K562 (cell line): ENCODE measurements at regions not wholly inside any gene's neighbourhood (a gene's known extent, or its start where the extent isn't known, plus 50 kb on each side); places are given as distances from the start of the nearest gene placed in this dataset.
A peak's percentile ranks its signal among the peaks of the same experiment; 100 is the strongest.

Source experiments
- ASH1L ChIP-seq: fragments of 450-650 bp; IDR thresholded peaks from 2 replicates; pipeline ENCODE4 v1.6.1; 2018; ENCODE audit warnings: borderline replicate concordance, mild to moderate bottlenecking, low read depth; ENCODE audit not compliant: partially characterized antibody
- CHCHD3 ChIP-seq: fragments of 250-450 bp; sonication (Bioruptor Pico); IDR thresholded peaks from 2 replicates; pipeline ENCODE4 v2.1.2; 2022; ENCODE audit warnings: mild to moderate bottlenecking
- DDX20 ChIP-seq: fragments of 450-650 bp; IDR thresholded peaks from 2 replicates; pipeline ENCODE4 v1.6.1; 2016; ENCODE audit warnings: missing genetic modification characterization, low read depth, mild to moderate bottlenecking, missing compliant biosample characterization, moderate library complexity
- DMBX1 ChIP-seq: fragments of 250-450 bp; sonication (Bioruptor Pico); IDR thresholded peaks from 2 replicates; pipeline ENCODE4 v1.8.0; 2022; ENCODE audit warnings: inconsistent platforms, mild to moderate bottlenecking, moderate library complexity, borderline replicate concordance
- JUNB ChIP-seq: fragments of 450-650 bp; formaldehyde crosslinking; conservative IDR thresholded peaks from 2 replicates; pipeline ENCODE4 v1.4.0; 2020; ENCODE audit warnings: mild to moderate bottlenecking
- L3MBTL2 ChIP-seq: fragments of 450-650 bp; IDR thresholded peaks from 2 replicates; pipeline ENCODE4 v1.6.1; 2016; ENCODE audit warnings: mild to moderate bottlenecking, moderate library complexity
- NR2F6 ChIP-seq: fragments of 450-650 bp; formaldehyde crosslinking; IDR thresholded peaks from 2 replicates; pipeline ENCODE4 v1.4.0; 2020; ENCODE audit warnings: mild to moderate bottlenecking
- NR3C1 ChIP-seq: sonication (generic); formaldehyde crosslinking; IDR thresholded peaks from 2 replicates; pipeline ENCODE4 v1.8.1; 2022; ENCODE audit warnings: missing genetic modification reagents
- POLR2A ChIP-seq: fragments of 450-650 bp; conservative IDR thresholded peaks from 2 replicates; pipeline ENCODE4 v1.6.1; 2016
- RNF219 ChIP-seq: fragments of 250-450 bp; sonication (Bioruptor Pico); IDR thresholded peaks from 2 replicates; pipeline ENCODE4 v1.5.0; 2022; ENCODE audit warnings: mild to moderate bottlenecking
- SIN3B ChIP-seq: fragments of 450-650 bp; IDR thresholded peaks from 2 replicates; pipeline ENCODE4 v1.6.1; 2017; ENCODE audit warnings: low read depth, mild to moderate bottlenecking, moderate library complexity
- SMARCA4 ChIP-seq: fragments of 450-650 bp; IDR thresholded peaks from 2 replicates; pipeline ENCODE4 v1.6.1; 2016
- TAF15 ChIP-seq: fragments of 200-400 bp; formaldehyde crosslinking; IDR thresholded peaks from 2 replicates; pipeline ENCODE4 v1.6.1; 2017; ENCODE audit warnings: mild to moderate bottlenecking, low read depth, low read length, moderate library complexity
- TAF7 ChIP-seq: fragments of 450-650 bp; IDR thresholded peaks from 2 replicates; pipeline ENCODE4 v1.6.1; 2016; ENCODE audit warnings: missing genetic modification characterization, missing compliant biosample characterization
- TRIM24 ChIP-seq, 2 experiments: fragments of 450-650 bp; IDR thresholded peaks; 2 replicates each; pipeline ENCODE4 v1.6.1; 2016
- VEZF1 ChIP-seq: fragments of 200-800 bp; sonication (Bioruptor generic); IDR thresholded peaks from 2 replicates; pipeline ENCODE4 v1.6.1; 2017; ENCODE audit warnings: missing genetic modification characterization, missing compliant biosample characterization
- ZBTB26 ChIP-seq: fragments of 450-650 bp; formaldehyde crosslinking; IDR thresholded peaks from 2 replicates; pipeline ENCODE4 v1.4.0; 2022; ENCODE audit warnings: missing genetic modification characterization
- ZFP30 ChIP-seq: fragments of 250-450 bp; sonication (Bioruptor Pico); IDR thresholded peaks from 2 replicates; pipeline ENCODE4 v1.8.0; 2022; ENCODE audit warnings: moderate library complexity, mild to moderate bottlenecking, inconsistent platforms, borderline replicate concordance
- ZNF584 ChIP-seq: fragments of 200-800 bp; sonication (Bioruptor generic); IDR thresholded peaks from 2 replicates; pipeline ENCODE4 v1.6.1; 2016; ENCODE audit warnings: low read depth, mild to moderate bottlenecking, missing genetic modification characterization, missing compliant biosample characterization
- ZNF609 ChIP-seq: sonication (generic); formaldehyde crosslinking; IDR thresholded peaks from 2 replicates; pipeline ENCODE4 v1.8.1; 2023; ENCODE audit warnings: missing genetic modification reagents, mild to moderate bottlenecking, borderline replicate concordance

GRCh38 chr11:95415837-95416304 lies 184.9 kb upstream of the SESN3 start (continued):
- TF ChIP-seq JUNB (CRISPR knock-in tag) (no peak), SIN3B (no peak), ZNF609 (CRISPR knock-in tag) (no peak), RNF219 (CRISPR knock-in tag) (no peak), TAF15 (no peak), CHCHD3 (CRISPR knock-in tag) (no peak), DDX20 (tag) (no peak), TAF7 (tag) (no peak), VEZF1 (CRISPR knock-in tag) (no peak; the same call in 1 of the 2 replicates), NR3C1 (no peak), POLR2A (no peak), ZNF584 (CRISPR knock-in tag) (peak; percentile 60; the same call in 1 of the 2 replicates), ASH1L (no peak), L3MBTL2 (peak; percentile 22; the same call in 1 of the 2 replicates), ZBTB26 (CRISPR knock-in tag) (no peak), SMARCA4 (peak; percentile 90), DMBX1 (CRISPR knock-in tag) (peak; percentile 35; the same call in 1 of the 2 replicates), NR2F6 (CRISPR knock-in tag) (no peak), TRIM24 (IDR thresholded peaks at IDR 0.05) (peak in 1 of 2 experiments; percentile 72; a peak in 1 of 4 replicates), ZFP30 (CRISPR knock-in tag) (no peak)
